ENCODE measurements at regions not wholly inside any gene's neighbourhood (a gene's known extent, or its start where the extent isn't known, plus 50 kb on each side); places are given as distances from the start of the nearest gene placed in this dataset.

GRCh38 chr1:59011663-59012062 lies 227.8 kb upstream of the JUN start:
- 34% methylated on average over 3 of the region's 3 CpGs for WGBS (ENCODE audit: insufficient coverage, low coverage, missing lambda C conversion rate)
- no peak overlapping the region for H3K4me3 ChIP-seq
- no peaks in the 10 kb centered on the region for H4K20me1 ChIP-seq (replicated peaks; ENCODE audit: control insufficient read depth, insufficient read depth, low read length)
- H3K4me2 ChIP-seq (ENCODE audit: insufficient read depth, low read length), result no peak overlapping the region
- no peak overlapping the region for H3K27ac ChIP-seq (ENCODE audit: extremely low read depth, low read depth, low read length)
- FAIRE-seq, result no peak
- no peak overlapping the region for H3K9ac ChIP-seq (ENCODE audit: insufficient read depth in 1 of 2, low read depth in 2 of 2, low read length in 2 of 2)
- no peaks in the 10 kb centered on the region for H3K79me2 ChIP-seq (ENCODE audit: control insufficient read depth, insufficient read depth, low read length)
- BruUV-seq (replicated peaks), result no TSS peak
- CTCF ChIA-PET (ENCODE audit: low intra/inter-chr PET ratio), result no interaction called here
- intact Hi-C loops (cut with micrococcal nuclease), result no loop called here
- in situ Hi-C loops (cut with MboI), result no loop called here
- no peaks in the 10 kb centered on the region for H3K9me3 ChIP-seq (replicated peaks; ENCODE audit: control insufficient read depth, insufficient read depth, low read depth, low read length)
- no peaks in the 10 kb centered on the region for H3K36me3 ChIP-seq (ENCODE audit: control insufficient read depth, insufficient read depth, low read length)
- no peaks in the 10 kb centered on the region; a peak in 1 of 5 replicates for H3K27me3 ChIP-seq (ENCODE audit: control insufficient read depth in 2 of 2, insufficient read depth in 2 of 2, low read length in 2 of 2)
- POLR2A ChIA-PET, result interaction anchor here (1.1 kb wide), 1 partner anchor 9 kb away, joined by 3 read pairs; no protein-coding TSS in a partner anchor
- H3K4me1 ChIP-seq (replicated peaks in 1 of 2; ENCODE audit: control insufficient read depth in 2 of 2, insufficient read depth in 2 of 2, low read length in 2 of 2), result peaks cover 7 to 9% of the 10 kb centered on the region in 2 experiments; a peak in 3 of 5 replicates
- no peak for ATAC-seq
- H3K9me1 ChIP-seq (ENCODE audit: control insufficient read depth, insufficient read depth, low read length), result no peaks in the 10 kb centered on the region
- no peak overlapping the region for H2AFZ ChIP-seq (ENCODE audit: low read depth, low read length)
- DNase-seq (ENCODE audit: extremely low read depth in 1 of 4, low spot score in 3 of 4), result no peak
- TF ChIP-seq WHSC1 (IDR thresholded peaks at IDR 0.05; ENCODE audit: low read length) (no peak), FOXJ2 (tag; IDR thresholded peaks at IDR 0.05) (no peak), HCFC1 (IDR thresholded peaks at IDR 0.05; ENCODE audit: low read depth, low read length) (no peak), PYGO2 (tag; IDR thresholded peaks at IDR 0.05) (no peak), RBM15 (IDR thresholded peaks at IDR 0.05; ENCODE audit: insufficient read depth, low read length) (no peak), TAF7 (tag; IDR thresholded peaks at IDR 0.05) (no peak), TCF7 (IDR thresholded peaks at IDR 0.05; ENCODE audit: borderline replicate concordance) (no peak), ARHGAP35 (IDR thresholded peaks at IDR 0.05; ENCODE audit: partially characterized antibody) (no peak), NRF1 (conservative IDR thresholded peaks at IDR 0.05 in 1 of 2, IDR thresholded peaks at IDR 0.05 in 1 of 2) (no peak), ZNF780A (CRISPR knock-in tag; IDR thresholded peaks at IDR 0.05) (no peak), COPS2 (conservative IDR thresholded peaks at IDR 0.05) (no peak), MNT (conservative IDR thresholded peaks at IDR 0.05) (no peak), MXI1 (IDR thresholded peaks at IDR 0.05; ENCODE audit: low read depth, low read length) (no peak), EP400 (IDR thresholded peaks at IDR 0.05) (no peak), FOXP4 (CRISPR knock-in tag; IDR thresholded peaks at IDR 0.05; ENCODE audit: borderline replicate concordance) (no peak)
- TF ChIP-seq, protein P1, sequence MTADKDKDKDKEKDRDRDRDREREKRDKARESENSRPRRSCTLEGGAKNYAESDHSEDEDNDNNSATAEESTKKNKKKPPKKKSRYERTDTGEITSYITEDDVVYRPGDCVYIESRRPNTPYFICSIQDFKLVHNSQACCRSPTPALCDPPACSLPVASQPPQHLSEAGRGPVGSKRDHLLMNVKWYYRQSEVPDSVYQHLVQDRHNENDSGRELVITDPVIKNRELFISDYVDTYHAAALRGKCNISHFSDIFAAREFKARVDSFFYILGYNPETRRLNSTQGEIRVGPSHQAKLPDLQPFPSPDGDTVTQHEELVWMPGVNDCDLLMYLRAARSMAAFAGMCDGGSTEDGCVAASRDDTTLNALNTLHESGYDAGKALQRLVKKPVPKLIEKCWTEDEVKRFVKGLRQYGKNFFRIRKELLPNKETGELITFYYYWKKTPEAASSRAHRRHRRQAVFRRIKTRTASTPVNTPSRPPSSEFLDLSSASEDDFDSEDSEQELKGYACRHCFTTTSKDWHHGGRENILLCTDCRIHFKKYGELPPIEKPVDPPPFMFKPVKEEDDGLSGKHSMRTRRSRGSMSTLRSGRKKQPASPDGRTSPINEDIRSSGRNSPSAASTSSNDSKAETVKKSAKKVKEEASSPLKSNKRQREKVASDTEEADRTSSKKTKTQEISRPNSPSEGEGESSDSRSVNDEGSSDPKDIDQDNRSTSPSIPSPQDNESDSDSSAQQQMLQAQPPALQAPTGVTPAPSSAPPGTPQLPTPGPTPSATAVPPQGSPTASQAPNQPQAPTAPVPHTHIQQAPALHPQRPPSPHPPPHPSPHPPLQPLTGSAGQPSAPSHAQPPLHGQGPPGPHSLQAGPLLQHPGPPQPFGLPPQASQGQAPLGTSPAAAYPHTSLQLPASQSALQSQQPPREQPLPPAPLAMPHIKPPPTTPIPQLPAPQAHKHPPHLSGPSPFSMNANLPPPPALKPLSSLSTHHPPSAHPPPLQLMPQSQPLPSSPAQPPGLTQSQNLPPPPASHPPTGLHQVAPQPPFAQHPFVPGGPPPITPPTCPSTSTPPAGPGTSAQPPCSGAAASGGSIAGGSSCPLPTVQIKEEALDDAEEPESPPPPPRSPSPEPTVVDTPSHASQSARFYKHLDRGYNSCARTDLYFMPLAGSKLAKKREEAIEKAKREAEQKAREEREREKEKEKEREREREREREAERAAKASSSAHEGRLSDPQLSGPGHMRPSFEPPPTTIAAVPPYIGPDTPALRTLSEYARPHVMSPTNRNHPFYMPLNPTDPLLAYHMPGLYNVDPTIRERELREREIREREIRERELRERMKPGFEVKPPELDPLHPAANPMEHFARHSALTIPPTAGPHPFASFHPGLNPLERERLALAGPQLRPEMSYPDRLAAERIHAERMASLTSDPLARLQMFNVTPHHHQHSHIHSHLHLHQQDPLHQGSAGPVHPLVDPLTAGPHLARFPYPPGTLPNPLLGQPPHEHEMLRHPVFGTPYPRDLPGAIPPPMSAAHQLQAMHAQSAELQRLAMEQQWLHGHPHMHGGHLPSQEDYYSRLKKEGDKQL (CRISPR knock-in tag; IDR thresholded peaks at IDR 0.05; ENCODE audit: borderline replicate concordance), result no peak
